ENCODE measurements at regions not wholly inside any gene's neighbourhood (a gene's known extent, or its start where the extent isn't known, plus 50 kb on each side); places are given as distances from the start of the nearest gene placed in this dataset.

DNA sequence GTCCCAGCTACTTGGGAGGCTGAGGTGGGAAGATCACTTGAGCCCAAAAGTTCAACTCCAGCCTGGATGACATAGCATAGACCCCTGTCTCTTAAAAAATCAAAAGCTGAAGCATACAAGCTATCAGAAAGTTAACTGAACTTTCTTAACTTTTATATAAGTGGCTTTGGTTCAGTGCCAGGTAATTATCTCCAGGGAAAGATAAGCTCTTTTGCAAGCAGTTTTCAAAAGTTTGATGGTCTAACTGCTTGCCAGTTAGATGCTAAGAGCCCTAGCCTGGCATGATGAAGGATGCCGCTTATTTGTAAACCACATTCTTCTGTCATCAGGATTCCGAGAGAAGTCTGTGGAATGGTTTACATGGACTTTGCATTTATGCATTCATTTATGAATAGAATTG, 409.1 kb downstream of the AEBP2 start:
- TF ChIP-seq, protein P1, sequence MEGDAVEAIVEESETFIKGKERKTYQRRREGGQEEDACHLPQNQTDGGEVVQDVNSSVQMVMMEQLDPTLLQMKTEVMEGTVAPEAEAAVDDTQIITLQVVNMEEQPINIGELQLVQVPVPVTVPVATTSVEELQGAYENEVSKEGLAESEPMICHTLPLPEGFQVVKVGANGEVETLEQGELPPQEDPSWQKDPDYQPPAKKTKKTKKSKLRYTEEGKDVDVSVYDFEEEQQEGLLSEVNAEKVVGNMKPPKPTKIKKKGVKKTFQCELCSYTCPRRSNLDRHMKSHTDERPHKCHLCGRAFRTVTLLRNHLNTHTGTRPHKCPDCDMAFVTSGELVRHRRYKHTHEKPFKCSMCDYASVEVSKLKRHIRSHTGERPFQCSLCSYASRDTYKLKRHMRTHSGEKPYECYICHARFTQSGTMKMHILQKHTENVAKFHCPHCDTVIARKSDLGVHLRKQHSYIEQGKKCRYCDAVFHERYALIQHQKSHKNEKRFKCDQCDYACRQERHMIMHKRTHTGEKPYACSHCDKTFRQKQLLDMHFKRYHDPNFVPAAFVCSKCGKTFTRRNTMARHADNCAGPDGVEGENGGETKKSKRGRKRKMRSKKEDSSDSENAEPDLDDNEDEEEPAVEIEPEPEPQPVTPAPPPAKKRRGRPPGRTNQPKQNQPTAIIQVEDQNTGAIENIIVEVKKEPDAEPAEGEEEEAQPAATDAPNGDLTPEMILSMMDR (IDR thresholded peaks at IDR 0.05) = no peak
- Histone ChIP-seq H3K27ac (no peak overlapping the region), H3K9ac (ENCODE audit: low read depth in 2 of 2, low read length in 2 of 2) (no peak overlapping the region), H3K4me3 (no peak overlapping the region), H3K36me3 (no peaks in the 10 kb centered on the region), H3K4me1 (no peaks in the 10 kb centered on the region), H3K27me3 (no peaks in the 10 kb centered on the region), H3K9me3 (no peaks in the 10 kb centered on the region)
- intact Hi-C loops (cut with DNase I) = no loop called here
- no peak for DNase-seq

DNA sequence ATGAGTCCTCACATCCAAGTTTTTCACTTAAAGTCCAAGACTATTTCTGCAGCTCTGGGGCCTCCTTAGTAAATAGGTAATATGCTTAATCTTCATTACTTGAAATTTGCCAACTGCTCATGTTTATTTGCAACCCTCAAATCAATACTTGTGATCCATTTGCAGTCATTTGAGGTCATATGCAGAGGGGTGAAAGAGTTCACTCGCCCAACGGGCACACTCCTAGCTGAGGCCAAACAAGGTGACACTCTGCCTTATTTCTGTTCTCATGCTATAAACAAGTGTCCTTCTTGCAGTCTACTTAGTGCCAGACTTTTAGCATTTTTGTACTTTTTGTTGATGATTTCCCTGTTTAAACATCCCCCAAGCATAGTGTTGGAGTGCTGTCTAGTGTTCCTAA, 409.9 kb downstream of the AEBP2 start:
- H3K9me3 ChIP-seq = no peaks in the 10 kb centered on the region
- H3K4me1 ChIP-seq = no peaks in the 10 kb centered on the region
- H3K36me3 ChIP-seq = no peaks in the 10 kb centered on the region
- intact Hi-C loops (cut with DNase I) = no loop called here
- no peaks in the 10 kb centered on the region for H3K27me3 ChIP-seq
- no peak overlapping the region for H3K27ac ChIP-seq
- DNase-seq = no peak
- H3K4me3 ChIP-seq = no peak overlapping the region
- TF ChIP-seq, protein P1 (IDR thresholded peaks at IDR 0.05) = no peak
- no peak overlapping the region for H3K9ac ChIP-seq (ENCODE audit: low read depth in 2 of 2, low read length in 2 of 2)

DNA sequence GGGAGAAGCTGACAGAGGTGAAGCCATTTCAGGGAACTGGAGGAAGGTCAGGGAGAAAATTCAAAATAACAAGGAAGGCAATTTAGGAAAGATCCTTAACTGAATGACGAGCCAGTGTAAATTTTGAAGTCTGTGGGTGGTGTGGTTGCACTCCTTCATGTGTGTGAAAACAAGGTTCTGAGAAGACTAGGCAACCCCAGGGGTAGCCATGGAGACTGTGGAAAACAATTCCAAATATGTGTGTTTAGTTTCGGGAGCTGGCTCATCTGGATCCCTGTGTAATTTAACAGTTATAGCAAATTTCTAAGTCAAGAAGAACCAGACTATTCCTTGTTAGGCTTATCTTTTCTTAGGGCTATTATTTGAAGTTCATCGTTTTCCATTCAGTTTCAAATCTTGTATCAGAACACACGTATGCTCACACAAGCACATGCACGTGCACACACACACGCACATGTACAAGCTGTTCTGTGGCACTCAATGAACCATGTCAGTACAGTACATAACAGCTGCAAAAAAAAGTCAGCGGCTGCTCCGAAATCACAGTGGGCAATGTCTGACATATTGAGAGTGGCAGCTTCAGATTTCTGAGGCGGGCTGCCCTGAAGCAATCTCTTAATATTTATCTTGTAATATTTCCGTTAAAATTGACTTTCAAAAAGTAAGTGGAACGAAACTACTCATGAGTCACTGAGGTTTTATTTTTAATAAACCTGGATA, 411.2 kb downstream of the AEBP2 start:
- no peak for DNase-seq
- no peaks in the 10 kb centered on the region for H3K27me3 ChIP-seq
- H3K4me3 ChIP-seq = no peak overlapping the region
- H3K4me1 ChIP-seq = no peaks in the 10 kb centered on the region
- no peaks in the 10 kb centered on the region for H3K36me3 ChIP-seq
- intact Hi-C loops (cut with DNase I) = no loop called here
- TF ChIP-seq, protein P1 (IDR thresholded peaks at IDR 0.05) = no peak
- no peaks in the 10 kb centered on the region for H3K9me3 ChIP-seq
- no peak overlapping the region for H3K27ac ChIP-seq
- no peak overlapping the region for H3K9ac ChIP-seq (ENCODE audit: low read depth in 2 of 2, low read length in 2 of 2)

DNA sequence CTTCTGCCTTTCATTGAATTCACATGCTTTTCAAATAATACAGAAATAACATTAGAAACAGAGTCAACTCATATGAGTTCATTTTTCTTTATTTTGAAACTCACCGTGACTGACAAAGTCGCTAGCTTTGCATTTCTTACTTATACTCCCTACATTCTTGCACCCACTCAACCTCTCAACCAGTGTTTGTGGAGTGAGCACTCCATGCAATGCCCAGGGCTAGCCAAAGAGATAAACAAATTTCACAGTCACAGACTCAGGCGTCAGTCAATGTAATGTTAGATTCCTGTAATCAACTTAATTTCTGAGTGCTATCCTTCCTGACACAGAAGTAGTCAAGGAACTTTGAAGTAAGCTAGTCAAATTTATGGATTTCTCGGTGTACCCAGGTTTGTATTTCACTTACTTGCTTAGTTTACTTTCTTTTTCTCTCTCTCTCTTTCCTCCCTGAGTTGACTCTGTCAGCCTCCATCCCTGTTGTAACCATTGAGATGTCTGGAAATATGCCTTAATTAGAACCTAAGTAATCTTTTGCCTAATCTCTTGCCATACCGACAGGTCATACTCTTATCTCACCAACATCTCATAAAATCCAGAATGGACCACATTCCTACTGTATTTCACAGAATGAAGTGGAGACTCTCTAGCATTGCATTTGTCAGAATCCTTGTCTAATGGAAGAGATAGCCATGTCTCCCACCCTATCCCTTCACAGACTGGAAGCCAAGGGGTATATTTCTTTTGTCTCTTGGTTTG, 413.0 kb downstream of the AEBP2 start:
- intact Hi-C loops (cut with DNase I) = no loop called here
- H3K9ac ChIP-seq (ENCODE audit: low read depth in 2 of 2, low read length in 2 of 2) = no peak overlapping the region
- H3K27ac ChIP-seq = no peak overlapping the region
- H3K36me3 ChIP-seq = no peaks in the 10 kb centered on the region
- H3K9me3 ChIP-seq = no peaks in the 10 kb centered on the region
- no peak for DNase-seq
- H3K4me3 ChIP-seq = no peak overlapping the region
- H3K27me3 ChIP-seq = no peaks in the 10 kb centered on the region
- H3K4me1 ChIP-seq = no peaks in the 10 kb centered on the region
- TF ChIP-seq, protein P1 (IDR thresholded peaks at IDR 0.05) = no peak

DNA sequence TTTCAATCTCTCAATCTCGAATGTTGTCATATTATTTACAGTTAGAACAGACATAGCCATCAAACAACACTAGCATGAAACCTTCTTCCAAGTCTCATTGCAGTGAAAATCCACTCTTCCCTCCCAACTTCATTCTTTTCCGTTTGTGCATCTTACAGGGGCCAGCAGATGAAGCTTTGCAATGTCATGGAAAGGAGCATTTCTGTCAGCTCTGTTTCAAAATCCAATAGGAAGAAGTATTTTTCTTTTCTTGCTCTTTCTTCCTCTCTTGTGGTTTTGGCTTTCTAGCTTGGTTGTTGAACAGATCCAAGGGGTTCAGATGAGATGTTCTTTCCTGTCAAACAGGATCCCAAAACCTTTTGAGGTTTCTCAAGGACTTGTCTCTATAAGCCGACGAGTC, 416.6 kb downstream of the AEBP2 start:
- Histone ChIP-seq H3K9ac (ENCODE audit: low read depth in 2 of 2, low read length in 2 of 2) (no peak overlapping the region), H3K27ac (peak overlapping the region; percentile 30), H3K4me3 (no peak overlapping the region), H3K27me3 (no peaks in the 10 kb centered on the region), H3K36me3 (no peaks in the 10 kb centered on the region), H3K4me1 (no peaks in the 10 kb centered on the region), H3K9me3 (no peaks in the 10 kb centered on the region)
- TF ChIP-seq, protein P1 (IDR thresholded peaks at IDR 0.05) = no peak
- intact Hi-C loops (cut with DNase I) = no loop called here
- no peak for DNase-seq

All from colonic mucosa (tissue), 4 donors.